Body of pancreas (tissue), 4 donors: ENCODE measurements at regions not wholly inside any gene's neighbourhood (a gene's known extent, or its start where the extent isn't known, plus 50 kb on each side); places are given as distances from the start of the nearest gene placed in this dataset.

Source experiments
- CTCF ChIP-seq, 7 experiments: fragments of 450-650 bp in 4 of 7; fragments of 200-600 bp in 3 of 7; sonication (generic) in 3 of 7; IDR thresholded peaks; one replicate each; pipeline ENCODE4 v1.5.1; 2016 to 2019; ENCODE audit warnings: antibody characterized with exemption in 7 of 7
- POLR2A ChIP-seq, 3 donors: fragments of 450-650 bp; IDR thresholded peaks; one replicate each; pipeline ENCODE4 v1.6.1; 2016; ENCODE audit warnings: antibody characterized with exemption in 3 of 3, mild to moderate bottlenecking in 2 of 3

GRCh38 chr2:8400196-8400595 is 281.7 kb upstream of the ID2 start:
- TF ChIP-seq CTCF (IDR thresholded peaks at IDR 0.05): no peak
- TF ChIP-seq POLR2A (IDR thresholded peaks at IDR 0.05): no peak
